Testis (tissue), 2 donors: ENCODE measurements at regions not wholly inside any gene's neighbourhood (a gene's known extent, or its start where the extent isn't known, plus 50 kb on each side); places are given as distances from the start of the nearest gene placed in this dataset.

ENCODE experiments used
- DNase-seq: peaks from one replicate; pipeline ENCODE4 v3.0.0-alpha.2; 2019
- H3K27ac ChIP-seq, 2 donors: fragments of 200-600 bp; sonication (generic); one replicate each; pipeline ENCODE4 v1.5.1; 2019
- H3K27me3 ChIP-seq: fragments of 200-600 bp; sonication (generic); one replicate; pipeline ENCODE4 v1.5.1; 2019
- H3K36me3 ChIP-seq: fragments of 200-600 bp; sonication (generic); one replicate; pipeline ENCODE4 v1.5.1; 2017; ENCODE audit warnings: low read depth; ENCODE audit errors: missing control alignments
- H3K4me1 ChIP-seq: fragments of 200-600 bp; sonication (generic); one replicate; pipeline ENCODE4 v1.5.1; 2019
- H3K4me3 ChIP-seq, 2 donors: fragments of 200-600 bp; sonication (generic); one replicate each; pipeline ENCODE4 v1.5.1; 2017 to 2019
- H3K9me3 ChIP-seq: fragments of 200-600 bp; sonication (generic); one replicate; pipeline ENCODE4 v1.5.1; 2017
- CTCF ChIP-seq, 3 experiments: fragments of 450-650 bp in 2 of 3; fragments of 200-600 bp in 1 of 3; sonication (generic) in 1 of 3; IDR thresholded peaks; one replicate each; pipeline ENCODE4 v1.5.1; 2016 to 2019; ENCODE audit warnings: antibody characterized with exemption in 3 of 3, mild to moderate bottlenecking in 2 of 3, moderate library complexity in 1 of 3
- POLR2A ChIP-seq: fragments of 450-650 bp; IDR thresholded peaks from one replicate; pipeline ENCODE4 v1.6.1; 2017; ENCODE audit warnings: antibody characterized with exemption, mild to moderate bottlenecking, moderate library complexity
- WGBS, 2 donors: methylation state at CpG; one replicate each; pipeline ENCODE4 v1.1.5; 2018; 5-methylcytosine and 5-hydroxymethylcytosine counted together
- intact Hi-C: fragments of 100-400 bp; cut with DNase I; formaldehyde crosslinking; loops from one replicate; pipeline ENCODE4 v1.15.1; 2023; ENCODE audit warnings: low total_unique reads

- 46 to 47% methylated on average over 10 to 13 of the region's 13 CpGs for WGBS, 2 donors
- no peak for DNase-seq
These were observed 479.3 kb downstream of the HS3ST3B1 start for GRCh38 chr17:14780097-14780651.

GRCh38 chr17:14779241-14779640, 478.4 kb downstream of the HS3ST3B1 start:
- DNase-seq, result no peak

More at GRCh38 chr17:14780097-14780651, 479.3 kb downstream of the HS3ST3B1 start:
- Histone ChIP-seq H3K27me3 (no peaks in the 10 kb centered on the region), H3K36me3 (no peaks in the 10 kb centered on the region), H3K9me3 (no peaks in the 10 kb centered on the region), H3K4me1 (peaks cover 4% of the 10 kb centered on the region), H3K4me3 (no peak overlapping the region), H3K27ac (no peak overlapping the region)
- TF ChIP-seq CTCF (IDR thresholded peaks at IDR 0.05) (no peak), POLR2A (no peak)
- intact Hi-C loops, result no loop called here

GRCh38 chr17:14777291-14777690, 476.4 kb downstream of the HS3ST3B1 start:
- 48 to 76% methylated on average over 2 of the region's 2 CpGs for WGBS, 2 donors
- Histone ChIP-seq H3K9me3 (no peaks in the 10 kb centered on the region), H3K4me3 (no peak overlapping the region), H3K4me1 (peaks cover 4% of the 10 kb centered on the region), H3K36me3 (no peaks in the 10 kb centered on the region), H3K27ac (no peak overlapping the region), H3K27me3 (no peaks in the 10 kb centered on the region)
- intact Hi-C loops, result no loop called here
- TF ChIP-seq CTCF (IDR thresholded peaks at IDR 0.05), result no peak
- TF ChIP-seq POLR2A, result no peak
- no peak for DNase-seq

More at GRCh38 chr17:14779241-14779640, 478.4 kb downstream of the HS3ST3B1 start:
- H3K9me3 ChIP-seq, result no peaks in the 10 kb centered on the region
- WGBS, 2 donors, result 74 to 87% methylated on average over 5 of the region's 5 CpGs
- no peak for TF ChIP-seq CTCF (IDR thresholded peaks at IDR 0.05)
- TF ChIP-seq POLR2A, result no peak
- H3K27me3 ChIP-seq, result no peaks in the 10 kb centered on the region
- H3K27ac ChIP-seq, result no peak overlapping the region
- intact Hi-C loops, result no loop called here
- no peaks in the 10 kb centered on the region for H3K36me3 ChIP-seq
- no peak overlapping the region for H3K4me3 ChIP-seq
- peaks cover 4% of the 10 kb centered on the region for H3K4me1 ChIP-seq

- Histone ChIP-seq H3K9me3 (no peaks in the 10 kb centered on the region), H3K27me3 (no peaks in the 10 kb centered on the region), H3K4me3 (no peak overlapping the region), H3K27ac (no peak overlapping the region), H3K36me3 (no peaks in the 10 kb centered on the region), H3K4me1 (peaks cover 4% of the 10 kb centered on the region)
- 73 to 86% methylated on average over 1 of the region's 1 CpG for WGBS, 2 donors
- intact Hi-C loops, result no loop called here
- TF ChIP-seq CTCF (IDR thresholded peaks at IDR 0.05) (no peak), POLR2A (no peak)
- DNase-seq, result no peak
These were observed 475.9 kb downstream of the HS3ST3B1 start for GRCh38 chr17:14776791-14777190.
